Fibroblast of skin of left biceps (primary cell): ENCODE measurements at regions not wholly inside any gene's neighbourhood (a gene's known extent, or its start where the extent isn't known, plus 50 kb on each side); places are given as distances from the start of the nearest gene placed in this dataset.

Experiments used
- DNase-seq, 2 experiments: peaks; one replicate each; pipeline ENCODE4 v3.0.0-alpha.2; 2013; ENCODE audit warnings: low read depth in 2 of 2

- DNase-seq = no peak
These were observed 193.6 kb upstream of the CARD18 start for GRCh38 chr11:105333153-105333552.

DNA sequence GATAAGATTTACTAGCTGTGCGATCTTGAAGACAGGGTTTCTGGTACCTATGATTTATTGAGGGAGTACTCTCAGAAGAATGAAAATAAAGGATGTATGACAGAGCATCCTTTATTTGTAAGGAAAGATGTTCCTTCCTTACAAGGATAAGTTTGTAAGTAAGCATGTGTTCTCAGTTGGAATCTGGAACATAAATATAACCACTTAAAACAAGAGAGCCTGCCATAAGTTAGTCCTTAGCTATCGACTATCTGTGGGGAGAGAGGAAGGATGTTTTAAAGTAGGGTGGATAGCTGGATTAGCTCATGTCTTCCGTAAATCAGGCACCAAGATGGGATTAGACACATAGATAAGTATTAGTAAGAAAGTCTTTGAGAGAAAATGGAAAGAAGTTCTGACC is 192.6 kb upstream of the CARD18 start:
- DNase-seq = no peak

DNA sequence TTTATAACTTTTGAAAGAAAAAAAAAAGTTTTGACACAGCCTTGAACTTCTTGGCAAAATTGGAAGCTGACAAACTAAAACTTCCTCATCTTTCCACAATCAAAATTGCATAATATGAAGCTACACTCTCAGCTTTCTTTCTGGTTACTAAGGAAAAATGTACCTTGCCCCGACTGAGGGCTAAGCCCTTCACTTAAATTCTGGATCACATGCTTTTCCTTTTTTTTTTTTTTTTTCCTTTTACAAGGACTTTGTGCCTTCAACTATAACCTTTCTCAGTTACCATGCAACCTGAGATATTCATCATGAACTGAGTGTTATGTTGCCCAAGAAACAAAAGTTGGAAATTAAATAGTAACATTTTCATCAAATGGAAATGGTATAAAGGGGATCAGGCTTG is 188.5 kb upstream of the CARD18 start:
- no peak for DNase-seq

DNA sequence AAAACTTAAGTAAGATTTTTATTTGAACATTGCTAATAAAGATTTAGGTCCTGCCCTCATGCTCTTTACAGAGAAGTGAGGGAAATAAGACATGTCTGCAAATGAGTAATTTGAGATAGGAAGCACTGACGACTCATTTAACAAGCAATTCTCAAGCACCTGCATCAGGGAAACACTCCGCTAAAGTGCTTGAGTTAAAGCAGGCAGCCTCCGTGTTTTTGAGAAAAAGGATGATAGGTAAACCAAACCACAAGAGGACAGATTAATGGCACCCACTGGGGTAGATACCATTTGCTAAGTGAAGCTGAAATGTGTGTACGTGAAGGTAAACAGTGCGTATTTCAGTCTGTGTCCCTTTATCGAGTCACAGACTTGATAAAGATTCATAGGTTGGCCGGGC is 184.6 kb upstream of the CARD18 start:
- DNase-seq = no peak

DNA sequence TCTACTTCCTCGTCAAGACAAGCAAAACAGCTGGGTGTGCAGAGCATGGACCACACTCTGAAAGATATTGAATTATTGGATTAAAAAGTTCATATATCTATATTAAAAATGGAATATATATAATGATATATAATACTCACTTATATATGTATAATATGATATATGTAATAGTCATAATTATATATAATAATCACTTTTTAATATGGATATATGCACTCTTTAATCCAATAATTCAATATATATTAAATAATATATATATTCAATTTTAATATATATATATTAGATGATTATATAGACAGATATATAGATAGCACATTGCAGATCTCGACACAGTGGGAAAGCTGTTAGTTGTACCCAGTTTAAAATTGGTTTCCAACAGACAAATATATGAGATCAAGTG is 182.1 kb upstream of the CARD18 start:
- DNase-seq = no peak

DNA sequence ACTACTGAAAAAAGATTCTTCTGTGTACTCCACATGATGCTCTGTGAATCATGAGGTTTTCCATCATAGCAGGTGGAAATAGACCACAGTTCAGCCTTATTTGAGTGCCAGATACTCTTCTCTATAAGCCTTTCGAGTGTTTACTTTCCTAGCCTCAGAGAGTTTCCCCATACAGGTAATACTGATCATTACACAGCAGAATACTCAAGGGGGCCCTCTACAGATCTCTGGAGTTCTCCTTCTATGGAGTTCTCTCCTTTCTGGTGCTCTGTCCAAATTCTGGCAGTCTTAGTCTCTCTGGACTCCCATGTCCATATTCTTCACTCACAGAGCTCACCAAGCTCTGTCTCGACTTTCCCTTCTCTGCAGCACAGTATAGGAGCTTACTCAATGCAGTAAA is 175.7 kb upstream of the CARD18 start:
- DNase-seq = no peak

GRCh38 chr11:105312266-105312665 is 172.7 kb upstream of the CARD18 start:
- DNase-seq = no peak

DNA sequence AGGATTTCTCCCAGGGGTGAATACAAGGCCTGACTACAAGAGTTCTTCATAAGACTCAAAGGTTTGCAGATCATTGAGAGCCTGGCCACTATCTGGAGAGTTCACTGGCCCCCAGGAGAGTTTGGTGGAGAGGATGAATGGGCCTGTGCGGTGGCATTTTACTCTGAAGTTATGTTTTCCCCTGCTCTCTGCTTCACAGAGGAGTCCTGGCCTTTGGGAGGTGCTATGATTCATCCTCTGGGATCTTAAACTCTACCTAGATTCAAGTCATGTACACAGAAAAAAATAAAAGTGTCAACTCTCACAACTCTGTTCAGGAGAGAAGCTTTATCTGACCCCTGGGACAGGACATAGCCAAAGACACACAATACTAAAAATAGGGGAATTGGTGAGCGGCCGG is 159.1 kb upstream of the CARD18 start:
- no peak for DNase-seq

DNA sequence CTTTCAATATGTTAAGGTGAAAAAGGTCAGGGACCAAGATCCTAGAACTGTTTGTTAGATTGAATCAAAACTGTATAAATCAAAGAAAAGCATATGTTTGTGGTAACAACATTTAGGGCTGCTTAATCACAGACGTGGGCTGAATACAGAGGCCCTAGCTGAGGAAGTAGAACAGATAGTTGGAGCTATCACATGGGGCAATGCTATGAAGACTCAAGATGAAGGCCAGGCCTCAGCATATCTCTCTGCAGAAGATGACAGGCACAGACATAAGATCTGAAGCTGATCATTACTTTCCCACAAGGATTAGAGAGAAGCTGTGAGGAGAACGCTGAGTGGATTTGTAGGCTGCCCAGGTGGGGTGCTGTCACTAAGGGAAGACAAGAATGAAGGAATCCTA is 158.6 kb upstream of the CARD18 start:
- no peak for DNase-seq

DNA sequence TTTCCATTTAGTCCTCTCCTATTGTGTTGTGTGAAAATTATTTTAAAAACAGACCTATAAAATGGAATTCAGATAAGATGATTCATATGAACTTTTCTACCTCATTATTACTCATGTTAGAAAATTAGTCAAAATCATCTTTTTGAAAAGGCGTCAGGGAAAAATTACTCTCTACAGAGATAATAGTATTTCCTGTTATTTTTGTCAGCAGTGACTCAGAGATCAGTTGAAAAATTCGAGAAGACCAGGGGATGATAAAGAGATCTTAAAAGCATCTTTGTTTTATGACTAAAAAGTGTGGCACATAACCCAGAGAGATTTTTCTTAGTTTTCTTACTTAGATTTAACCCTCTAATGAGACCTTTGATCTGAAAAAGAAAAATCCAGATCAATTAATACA is 157.9 kb upstream of the CARD18 start:
- peak; percentile 6 to 15 for DNase-seq

DNA sequence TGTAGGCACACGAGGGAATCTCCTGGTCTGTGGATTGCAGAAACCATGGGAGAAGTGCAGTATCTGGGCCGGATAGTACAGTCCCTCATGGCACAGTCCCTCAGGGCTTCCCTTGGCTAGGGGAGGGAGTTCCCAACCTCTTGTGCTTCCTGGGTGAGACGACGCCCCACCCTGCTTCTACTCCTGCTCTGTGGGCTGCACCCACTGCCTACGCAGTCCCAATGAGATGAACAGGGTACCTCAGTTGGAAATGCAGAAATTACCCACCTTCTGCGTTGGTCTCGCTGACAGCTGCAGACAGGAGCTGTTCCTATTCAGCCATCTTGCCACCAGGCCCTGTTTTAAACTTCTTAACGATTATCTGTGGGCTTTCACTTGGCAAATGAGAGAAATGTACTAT is 157.2 kb upstream of the CARD18 start:
- no peak for DNase-seq

DNA sequence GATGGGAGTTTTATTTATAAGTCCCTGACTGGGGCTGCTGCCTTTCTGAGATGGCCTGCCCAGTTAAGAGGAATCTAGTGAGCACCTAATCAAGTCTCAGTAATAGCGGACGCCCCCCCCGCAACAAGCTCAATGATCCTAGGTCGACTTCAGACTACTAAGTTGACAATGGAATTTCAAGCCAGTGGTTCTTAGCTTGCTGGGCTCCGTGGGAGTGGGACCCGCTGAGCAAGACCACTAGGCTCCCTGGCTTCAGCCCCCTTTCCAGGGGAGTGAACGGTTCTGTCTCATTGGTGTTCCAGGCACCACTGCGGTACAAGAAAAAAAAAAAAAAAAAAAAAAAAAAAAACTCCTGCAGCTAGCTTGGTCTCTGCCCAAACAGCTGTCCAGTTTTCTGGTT is 156.8 kb upstream of the CARD18 start:
- no peak for DNase-seq

DNA sequence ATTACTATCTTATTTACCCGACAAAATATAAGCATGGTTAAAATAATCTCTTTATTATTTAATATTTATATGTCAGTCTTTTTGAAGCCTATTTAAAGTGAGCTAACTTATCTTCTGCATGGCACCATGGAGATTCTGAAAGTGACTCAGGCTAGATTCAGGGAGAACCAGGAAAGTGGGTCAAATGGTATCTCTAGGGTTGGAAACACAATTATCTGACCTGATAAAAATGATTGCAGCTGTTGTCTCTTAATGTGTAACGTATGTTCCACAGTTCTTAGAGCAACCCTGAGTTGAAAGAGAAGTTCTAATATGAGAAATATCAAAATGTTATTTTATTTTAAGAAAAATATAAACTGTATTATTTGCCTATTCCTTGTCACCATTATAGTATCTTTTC is 143.1 kb upstream of the CARD18 start:
- no peak for DNase-seq

DNA sequence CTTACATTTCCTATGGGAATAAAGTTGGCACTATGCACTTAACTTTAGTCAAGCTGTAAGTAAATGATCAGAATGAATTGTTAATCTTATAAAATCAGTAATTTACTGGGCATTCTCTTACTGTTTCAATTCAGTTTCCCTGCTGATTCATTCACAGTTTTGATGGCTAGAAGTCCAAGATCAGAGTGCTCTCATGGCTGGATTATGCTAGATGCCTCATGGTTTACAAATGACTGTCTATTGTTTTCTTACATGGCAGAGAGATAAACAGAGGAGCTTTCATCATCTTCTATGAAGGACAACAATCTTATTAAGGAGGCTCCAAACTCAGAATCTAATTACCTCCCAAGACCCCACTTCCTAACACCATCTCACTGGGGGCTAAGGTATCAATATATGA is 135.1 kb upstream of the CARD18 start:
- no peak for DNase-seq

GRCh38 chr11:105273660-105274280 is 134.2 kb upstream of the CARD18 start:
- no peak for DNase-seq

GRCh38 chr11:105269862-105270261 is 130.3 kb upstream of the CARD18 start:
- no peak for DNase-seq

DNA sequence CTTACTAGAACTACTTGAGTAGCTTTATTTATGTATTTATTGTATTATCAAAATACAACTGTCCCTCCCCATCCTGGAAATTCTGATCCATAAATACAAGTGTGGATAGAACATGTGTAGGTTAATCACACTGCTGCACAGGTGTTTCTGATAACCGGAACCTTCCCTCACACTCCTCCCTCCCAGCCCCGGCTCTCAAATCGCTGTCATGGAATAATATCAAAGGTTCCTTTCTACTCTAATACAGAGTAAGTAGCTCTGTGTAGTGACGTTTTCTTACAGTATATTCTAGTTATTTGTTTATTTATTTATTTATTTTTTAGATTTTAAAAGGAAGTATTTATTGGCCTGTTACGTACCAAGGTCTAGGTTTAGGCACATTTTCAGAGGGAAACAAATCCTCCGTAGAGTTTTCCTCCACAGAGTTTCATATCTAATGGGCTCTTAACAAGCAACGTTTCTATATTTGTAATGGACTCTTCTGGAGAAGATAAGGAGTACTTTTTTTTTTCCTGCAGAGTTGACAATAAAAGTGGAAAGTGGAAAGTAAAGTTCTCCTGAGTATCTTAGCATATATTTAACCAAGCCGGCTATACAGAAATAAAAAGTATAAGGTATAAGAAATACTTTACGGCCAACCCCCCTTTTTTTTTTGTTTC is 129.0 kb upstream of the CARD18 start:
- no peak for DNase-seq

- peak in 1 of 2 experiments; percentile 3 for DNase-seq
These were observed 126.3 kb upstream of the CARD18 start for GRCh38 chr11:105265845-105266244.

DNA sequence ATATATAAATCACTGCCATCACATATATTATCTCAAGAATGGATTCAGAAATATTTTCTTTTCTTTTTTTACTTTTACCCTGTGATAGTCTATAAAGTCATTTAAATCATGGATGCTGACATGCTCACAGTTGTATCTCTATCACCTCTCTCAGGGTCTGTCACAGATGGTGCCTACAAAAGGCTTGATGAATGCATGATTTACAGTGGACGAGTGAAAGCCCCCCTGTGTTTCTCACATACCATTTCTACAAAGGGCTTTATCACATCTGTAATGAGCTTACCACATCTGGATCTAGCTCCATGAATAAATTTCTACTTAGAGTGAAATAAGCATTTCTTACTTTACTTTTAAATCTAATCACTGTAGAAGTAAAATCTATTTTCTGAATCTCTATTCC is 121.4 kb upstream of the CARD18 start:
- DNase-seq = no peak

GRCh38 chr11:105245781-105246315 is 106.3 kb upstream of the CARD18 start:
- DNase-seq = no peak

DNA sequence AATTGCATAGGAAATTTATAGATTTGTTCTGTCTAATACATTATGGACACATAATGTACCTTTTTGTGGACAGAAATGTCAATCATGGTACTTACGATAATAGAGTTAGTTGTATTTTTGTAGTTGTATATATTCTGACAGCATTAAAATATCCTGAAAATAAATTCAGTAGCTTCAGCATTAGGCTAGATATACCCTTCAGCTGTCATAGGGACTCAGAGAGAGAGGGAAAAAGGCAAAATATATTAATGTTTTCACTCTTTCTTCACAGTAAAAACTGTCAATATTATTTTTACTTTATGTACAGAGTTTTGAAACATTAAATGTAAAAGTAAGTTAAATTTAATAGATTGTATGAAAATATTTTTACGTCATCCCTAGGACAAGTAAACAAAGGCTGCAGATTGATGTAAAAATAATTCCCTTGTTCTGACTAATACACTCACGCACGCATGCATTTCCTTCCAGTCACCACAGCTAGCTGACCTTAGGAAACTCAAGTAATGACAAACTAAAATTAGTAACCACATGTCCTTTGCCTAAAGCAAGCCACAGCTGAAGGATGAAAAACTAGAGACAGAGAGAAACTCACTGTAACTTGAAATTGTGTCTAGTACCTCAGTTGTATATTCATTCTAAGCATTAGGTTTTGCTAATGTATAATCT is 104.7 kb upstream of the CARD18 start:
- DNase-seq = peak; percentile 69 to 72

- no peak for DNase-seq
These were observed 101.6 kb upstream of the CARD18 start for GRCh38 chr11:105241136-105241535.

GRCh38 chr11:105236664-105237063 is 97.1 kb upstream of the CARD18 start:
- DNase-seq = peak; percentile 71 to 79
